ACC112 (cell line): ENCODE measurements at regions not wholly inside any gene's neighbourhood (a gene's known extent, or its start where the extent isn't known, plus 50 kb on each side); places are given as distances from the start of the nearest gene placed in this dataset.
A peak's percentile ranks its signal among the peaks of the same experiment; 100 is the strongest.

Source experiments
- H2AFZ ChIP-seq: fragments of 200-600 bp; sonication (generic); one replicate; pipeline ENCODE4 v1.6.0; 2017; ENCODE audit warnings: antibody characterized with exemption, low read length; ENCODE audit not compliant: unreplicated experiment
- H3K27ac ChIP-seq: fragments of 200-600 bp; sonication (generic); 2 replicates; pipeline ENCODE4 v1.5.1; 2014; ENCODE audit warnings: low read depth, mild to moderate bottlenecking, antibody characterized with exemption, low read length, moderate library complexity
- H3K27me3 ChIP-seq: fragments of 200-600 bp; sonication (generic); 2 replicates; pipeline ENCODE4 v1.6.1; 2014; ENCODE audit warnings: mild to moderate bottlenecking, antibody characterized with exemption, low read length, moderate library complexity, mixed read lengths; ENCODE audit not compliant: insufficient read depth
- H3K36me3 ChIP-seq: fragments of 200-600 bp; sonication (generic); 2 replicates; pipeline ENCODE4 v1.6.1; 2016; ENCODE audit warnings: mild to moderate bottlenecking, antibody characterized with exemption, low read length, moderate library complexity, mixed read lengths; ENCODE audit not compliant: insufficient read depth
- H3K4me1 ChIP-seq: fragments of 200-600 bp; sonication (generic); one replicate; pipeline ENCODE4 v1.6.1; 2016; ENCODE audit warnings: low read length, mixed read lengths; ENCODE audit not compliant: insufficient read depth, unreplicated experiment, control insufficient read depth
- H3K4me3 ChIP-seq: fragments of 200-600 bp; sonication (generic); 2 replicates; pipeline ENCODE4 v1.5.1; 2014; ENCODE audit warnings: mild to moderate bottlenecking, low read depth, low read length
- H3K79me2 ChIP-seq: fragments of 200-600 bp; sonication (generic); one replicate; pipeline ENCODE4 v1.6.0; 2016; ENCODE audit warnings: low read length; ENCODE audit not compliant: control insufficient read depth, unreplicated experiment, insufficient read depth

DNA sequence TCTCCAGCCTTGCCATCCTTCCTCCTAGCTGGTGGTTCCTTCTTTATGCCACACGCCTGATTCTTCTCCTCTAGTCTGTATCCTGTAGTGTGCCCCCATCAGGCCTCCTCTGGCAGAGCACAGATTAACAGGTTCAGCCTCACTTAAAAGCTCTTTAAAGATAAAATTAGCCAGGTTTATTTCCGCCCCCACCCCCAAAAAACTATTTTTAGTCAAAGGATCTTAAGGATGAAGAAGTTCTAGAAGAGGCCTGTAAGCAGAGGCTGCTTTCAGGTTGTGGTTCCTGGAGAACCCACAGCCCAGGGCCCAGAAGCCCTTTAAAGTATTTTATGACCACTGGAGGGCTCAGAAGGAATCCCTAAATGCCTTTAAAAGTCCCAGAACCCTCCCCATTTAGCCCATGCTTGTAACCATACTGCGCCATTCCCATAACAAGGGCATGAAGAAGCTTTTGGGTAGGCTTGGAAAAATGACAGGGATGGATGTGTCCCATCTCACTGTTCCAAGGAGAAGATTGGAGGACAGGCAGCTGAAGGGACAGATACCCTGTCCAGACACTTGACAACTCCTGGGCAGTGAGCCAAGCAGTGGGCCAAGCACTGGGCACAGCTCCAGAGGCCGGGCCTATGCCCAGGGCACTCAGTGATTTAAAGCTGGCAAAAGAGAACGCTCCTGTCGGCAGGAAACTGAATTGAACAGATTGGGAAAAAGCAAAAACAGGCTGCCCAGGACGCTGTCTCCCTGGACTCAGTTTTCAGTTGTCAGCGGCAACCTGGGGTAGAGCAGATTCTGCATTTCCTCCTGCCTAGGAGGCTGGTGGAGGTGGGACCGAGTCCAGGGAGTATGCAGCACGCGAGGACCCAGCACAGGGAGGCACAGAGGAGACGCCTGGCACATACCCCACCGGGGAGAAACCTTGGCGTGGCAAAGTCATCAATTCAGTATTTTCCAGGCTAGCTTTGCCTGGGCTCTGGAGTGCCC is 106.3 kb upstream of the SSBP2 start:
- Histone ChIP-seq H3K27ac (no peak overlapping the region), H3K4me1 (peaks cover 16% of the 10 kb centered on the region), H2AFZ (no peak overlapping the region)

DNA sequence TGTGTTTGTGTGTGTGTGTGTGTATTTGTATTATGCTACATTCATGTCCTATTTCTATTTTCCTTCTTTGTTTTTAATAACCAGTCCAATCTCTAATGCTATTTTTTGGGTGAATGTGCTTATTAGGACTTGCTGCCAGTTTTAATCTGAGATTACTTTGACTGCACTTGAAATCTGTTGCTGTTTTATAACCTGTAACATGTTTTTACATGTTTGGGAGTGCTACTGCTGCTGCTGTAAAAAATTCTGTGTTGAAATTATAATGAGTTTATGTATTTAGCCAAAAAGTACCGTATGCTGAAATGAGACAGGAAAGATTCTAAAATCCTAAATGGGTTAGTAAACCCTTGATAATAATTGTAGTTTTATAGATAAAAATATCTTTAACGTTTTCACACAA is 104.7 kb upstream of the SSBP2 start:
- Histone ChIP-seq H2AFZ (peak overlapping the region; percentile 54), H3K4me1 (peaks cover 24% of the 10 kb centered on the region), H3K27me3 (no peaks in the 10 kb centered on the region), H3K79me2 (no peaks in the 10 kb centered on the region), H3K27ac (no peak overlapping the region), H3K36me3 (no peaks in the 10 kb centered on the region), H3K4me3 (no peak overlapping the region)

More for the DNA sequence above, 106.3 kb upstream of the SSBP2 start:
- Histone ChIP-seq H3K36me3 (no peaks in the 10 kb centered on the region), H3K27me3 (no peaks in the 10 kb centered on the region), H3K79me2 (no peaks in the 10 kb centered on the region), H3K4me3 (no peak overlapping the region)

DNA sequence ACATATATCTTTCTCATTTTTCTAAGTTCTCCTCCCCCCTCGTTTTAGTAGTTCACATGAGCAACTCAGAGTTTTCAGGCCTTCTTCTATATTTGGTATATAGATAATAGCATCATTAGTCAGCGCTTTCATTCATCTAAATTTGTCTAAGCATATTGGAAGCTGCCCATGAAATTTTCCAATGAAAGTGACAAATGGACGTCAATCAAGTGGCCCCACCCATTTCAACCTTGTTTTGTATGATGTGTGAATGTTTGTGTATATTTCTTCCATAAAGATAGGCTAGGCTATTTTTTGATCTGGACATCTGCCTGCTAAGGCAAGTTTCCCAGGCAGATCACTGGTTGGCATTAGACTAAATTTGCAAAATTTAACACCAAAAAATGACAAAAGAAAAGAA is 104.0 kb upstream of the SSBP2 start:
- H3K27me3 ChIP-seq: no peaks in the 10 kb centered on the region
- H3K79me2 ChIP-seq: no peaks in the 10 kb centered on the region
- no peak overlapping the region for H3K27ac ChIP-seq
- H3K4me3 ChIP-seq: no peak overlapping the region
- H2AFZ ChIP-seq: no peak overlapping the region
- no peaks in the 10 kb centered on the region for H3K36me3 ChIP-seq
- H3K4me1 ChIP-seq: peaks cover 28% of the 10 kb centered on the region

GRCh38 chr5:81854485-81854884 is 103.6 kb upstream of the SSBP2 start:
- peaks cover 28% of the 10 kb centered on the region for H3K4me1 ChIP-seq
- H3K27me3 ChIP-seq: no peaks in the 10 kb centered on the region
- H3K36me3 ChIP-seq: no peaks in the 10 kb centered on the region
- H3K4me3 ChIP-seq: no peak overlapping the region
- no peak overlapping the region for H2AFZ ChIP-seq
- no peaks in the 10 kb centered on the region for H3K79me2 ChIP-seq
- H3K27ac ChIP-seq: no peak overlapping the region

DNA sequence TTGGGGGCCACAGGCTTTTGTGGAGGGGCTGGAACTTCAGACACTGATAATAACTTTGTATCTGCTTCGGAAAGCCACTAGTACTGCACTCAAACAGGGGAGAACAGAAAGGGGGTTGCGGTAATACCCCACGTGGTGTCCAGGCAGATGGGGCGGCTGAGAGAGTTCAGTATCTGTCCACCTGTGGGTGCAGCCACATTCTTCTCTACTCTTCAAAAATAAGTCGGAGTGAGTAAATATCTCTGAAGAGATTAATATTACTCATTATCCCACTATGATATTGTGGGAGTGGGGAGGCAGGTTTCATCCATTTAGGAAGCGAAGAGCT is 102.1 kb upstream of the SSBP2 start:
- no peaks in the 10 kb centered on the region for H3K27me3 ChIP-seq
- H3K79me2 ChIP-seq: no peaks in the 10 kb centered on the region
- H3K4me3 ChIP-seq: peak overlapping the region; percentile 72; the same call in 1 of the 2 replicates
- peaks cover 28% of the 10 kb centered on the region for H3K4me1 ChIP-seq
- H3K36me3 ChIP-seq: no peaks in the 10 kb centered on the region
- H3K27ac ChIP-seq: no peak overlapping the region
- H2AFZ ChIP-seq: no peak overlapping the region

DNA sequence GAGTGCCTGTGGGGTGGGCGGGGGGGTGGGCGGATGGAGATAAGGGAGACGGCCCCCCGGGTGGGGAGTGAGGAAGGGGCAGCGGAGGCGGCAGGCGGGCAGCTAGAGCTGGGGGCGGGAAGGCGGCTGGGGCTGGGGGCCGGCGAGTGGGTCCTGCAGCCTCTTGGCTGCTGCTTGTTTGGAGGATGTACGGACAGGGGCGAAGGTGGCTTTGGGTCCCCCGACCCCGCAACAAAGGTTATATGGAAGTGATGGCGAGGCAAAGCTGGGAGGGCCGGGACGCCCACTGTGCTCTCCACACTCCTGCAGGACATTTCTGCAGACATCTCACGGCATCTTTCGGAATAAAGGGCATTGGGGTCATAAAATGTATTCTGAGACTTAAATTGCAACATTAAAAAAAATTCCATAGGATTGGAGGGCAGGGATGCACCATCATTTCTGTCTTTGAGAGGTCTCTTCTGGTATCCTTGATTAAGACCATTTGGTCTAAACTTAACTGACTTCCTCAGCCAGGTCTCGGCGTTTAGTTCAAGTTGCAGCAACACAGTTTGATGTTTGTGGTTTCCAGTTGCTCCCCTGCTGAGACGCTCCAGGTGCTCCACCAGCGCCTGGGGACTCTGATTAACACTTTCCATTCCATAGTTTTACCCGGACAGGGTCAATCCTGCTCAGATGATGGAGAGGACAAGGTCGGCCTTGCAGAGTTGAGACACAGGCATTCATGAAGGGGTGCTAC is 101.6 kb upstream of the SSBP2 start:
- no peaks in the 10 kb centered on the region for H3K27me3 ChIP-seq
- H3K27ac ChIP-seq: peak overlapping the region; percentile 89; the same call in 1 of the 2 replicates
- no peaks in the 10 kb centered on the region for H3K79me2 ChIP-seq
- H3K4me3 ChIP-seq: peak overlapping the region; percentile 72
- H3K4me1 ChIP-seq: peaks cover 28% of the 10 kb centered on the region
- H3K36me3 ChIP-seq: no peaks in the 10 kb centered on the region
- peak overlapping the region; percentile 35 for H2AFZ ChIP-seq

DNA sequence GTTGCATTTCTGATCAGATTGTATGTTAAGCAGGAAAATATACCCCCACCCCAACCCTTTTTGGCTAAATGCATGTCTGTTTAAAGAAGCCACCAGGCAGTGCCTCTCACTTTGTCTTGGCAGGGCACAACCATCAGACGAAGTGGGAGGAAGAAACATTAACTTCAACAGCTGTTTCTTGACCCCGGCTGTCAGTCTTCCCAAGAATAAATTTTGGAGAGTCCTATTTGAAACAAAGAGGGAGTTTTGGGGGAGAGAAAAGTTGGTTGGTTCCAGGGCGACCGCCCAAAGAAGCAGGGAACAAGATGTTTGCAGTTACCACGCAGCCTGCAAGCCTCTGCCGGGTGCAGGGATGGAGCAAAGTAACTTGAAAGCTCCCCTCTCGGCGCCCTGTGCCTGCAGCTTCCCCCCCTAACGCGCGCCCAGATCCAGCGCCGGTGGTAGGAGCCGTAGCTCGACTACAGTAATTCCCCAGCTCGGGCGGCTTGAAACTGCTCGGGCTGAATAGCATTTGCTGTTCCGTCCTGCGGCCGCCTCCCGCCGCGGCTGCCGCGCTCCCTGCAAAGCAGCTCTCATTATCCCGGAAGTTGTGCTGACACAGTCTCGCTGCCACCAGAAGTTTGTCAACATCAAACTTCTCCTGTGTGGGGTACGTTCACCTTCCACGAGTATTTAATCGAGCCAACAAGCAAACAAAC is 100.7 kb upstream of the SSBP2 start:
- H2AFZ ChIP-seq: peak overlapping the region; percentile 6
- H3K4me1 ChIP-seq: peaks cover 28% of the 10 kb centered on the region
- H3K79me2 ChIP-seq: no peaks in the 10 kb centered on the region
- H3K36me3 ChIP-seq: no peaks in the 10 kb centered on the region
- peak overlapping the region; percentile 89 for H3K27ac ChIP-seq
- no peaks in the 10 kb centered on the region for H3K27me3 ChIP-seq
- H3K4me3 ChIP-seq: peak overlapping the region; percentile 75

DNA sequence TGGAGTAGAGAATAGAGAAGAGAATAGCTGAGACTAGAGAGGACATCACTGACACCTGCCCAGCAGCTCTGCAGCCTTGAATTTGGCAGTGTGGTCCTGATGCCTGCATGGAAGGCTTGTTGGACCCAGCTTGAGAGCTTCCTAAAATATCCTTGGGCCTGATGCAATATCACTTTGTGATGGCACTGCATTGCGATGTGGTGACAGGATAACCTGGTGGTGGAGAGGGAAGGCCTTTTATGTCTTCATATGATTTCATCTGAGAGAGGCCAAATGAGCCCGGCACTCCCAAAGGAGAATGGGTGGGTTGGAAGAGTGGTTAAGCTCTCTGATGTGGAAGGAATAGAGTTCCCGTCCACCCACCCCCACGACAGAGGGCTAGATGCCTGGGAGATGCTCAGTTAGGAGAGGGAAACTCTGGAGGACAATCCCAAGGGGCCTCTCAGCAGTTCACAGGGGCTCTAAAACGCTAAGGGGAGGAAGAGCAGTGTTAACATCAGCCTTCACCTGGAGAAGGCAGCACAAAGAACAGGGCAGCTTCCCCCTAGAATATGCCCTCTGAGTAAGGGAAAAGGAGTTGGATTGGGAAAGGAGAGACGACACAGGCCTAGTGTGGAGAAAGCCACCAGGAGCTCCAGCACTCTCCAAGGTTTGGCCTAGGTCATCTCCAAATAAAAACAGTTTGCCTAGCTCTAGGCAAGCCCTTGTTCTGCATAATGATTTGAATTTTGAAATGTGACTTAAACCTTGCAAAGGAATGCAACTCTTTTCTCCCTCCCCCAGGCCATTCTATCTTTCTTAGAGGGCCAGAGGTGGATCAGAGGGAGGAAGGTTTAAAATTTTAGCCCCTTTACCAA is 99.8 kb upstream of the SSBP2 start:
- H3K36me3 ChIP-seq: no peaks in the 10 kb centered on the region
- peaks cover 28% of the 10 kb centered on the region for H3K4me1 ChIP-seq
- H3K27ac ChIP-seq: peak overlapping the region; percentile 89; the same call in 1 of the 2 replicates
- no peaks in the 10 kb centered on the region for H3K27me3 ChIP-seq
- H3K79me2 ChIP-seq: no peaks in the 10 kb centered on the region
- H2AFZ ChIP-seq: peak overlapping the region; percentile 29
- peak overlapping the region; percentile 75 for H3K4me3 ChIP-seq

DNA sequence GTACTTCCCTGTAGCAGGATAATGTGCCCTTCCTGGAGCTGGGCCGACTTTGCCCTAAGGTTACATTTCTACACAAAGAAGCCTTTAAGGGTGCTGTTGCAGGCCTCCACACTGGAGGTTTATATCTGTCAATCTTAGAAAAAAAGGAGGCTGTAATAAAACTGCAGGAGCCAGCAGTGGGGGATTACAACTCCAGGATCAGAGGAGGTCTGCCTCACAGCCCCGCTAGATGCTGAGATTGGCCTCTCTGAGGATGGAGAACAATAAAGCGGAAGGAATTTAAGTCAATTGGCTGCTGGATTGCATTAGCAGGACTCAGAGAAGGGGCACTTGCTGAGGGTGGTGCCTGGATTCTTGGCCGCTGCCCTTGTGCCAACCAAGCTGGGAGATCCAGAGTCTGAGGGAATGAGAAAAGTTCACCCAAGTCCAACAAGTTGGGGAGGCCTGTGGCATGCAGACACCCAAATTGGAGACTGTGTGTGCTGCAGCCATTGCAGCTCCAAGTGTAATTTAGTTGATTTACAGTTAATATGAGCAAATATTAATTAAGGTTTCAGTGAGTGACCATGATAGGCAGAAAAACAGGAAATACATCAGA is 99.0 kb upstream of the SSBP2 start:
- H2AFZ ChIP-seq: no peak overlapping the region

More for the DNA sequence above, 99.0 kb upstream of the SSBP2 start:
- Histone ChIP-seq H3K79me2 (no peaks in the 10 kb centered on the region), H3K36me3 (no peaks in the 10 kb centered on the region), H3K4me3 (no peak overlapping the region), H3K27me3 (no peaks in the 10 kb centered on the region), H3K4me1 (peaks cover 26% of the 10 kb centered on the region), H3K27ac (no peak overlapping the region)
